ENCODE measurements at regions not wholly inside any gene's neighbourhood (a gene's known extent, or its start where the extent isn't known, plus 50 kb on each side); places are given as distances from the start of the nearest gene placed in this dataset.

- TF ChIP-seq REST (IDR thresholded peaks at IDR 0.05; ENCODE audit: insufficient read depth in 1 of 2, low read depth in 2 of 2, low read length in 2 of 2) (no peak), SIN3A (IDR thresholded peaks at IDR 0.05; ENCODE audit: borderline replicate concordance, insufficient read depth, low read length) (no peak)
These were observed 121.8 kb downstream of the TDRD15 start for GRCh38 chr2:21245565-21245964.

Data from PFSK-1 (cell line).